Stimulated activated CD4-positive, alpha-beta T cell treated with anti-CD3 and anti-CD28 coated beads, TNF-alpha, amount 100 ng/mL, for 1 hour (primary cell): ENCODE measurements at regions not wholly inside any gene's neighbourhood (a gene's known extent, or its start where the extent isn't known, plus 50 kb on each side); places are given as distances from the start of the nearest gene placed in this dataset.

Source experiments
- DNase-seq, 3 donors: peaks; one replicate each; pipeline ENCODE4 v3.0.0-alpha.2; 2020; ENCODE audit warnings: low read depth in 3 of 3, low spot score in 1 of 3

GRCh38 chr10:126783806-126784557 lies 113.5 kb upstream of the C10orf90 start:
- DNase-seq, result no peak

- no peak for DNase-seq
These were observed 116.7 kb upstream of the C10orf90 start for GRCh38 chr10:126787201-126787600.

- no peak for DNase-seq
These were observed 109.9 kb upstream of the DOCK1 start for GRCh38 chr10:126795318-126795717.

GRCh38 chr10:126798649-126799048 lies 106.6 kb upstream of the DOCK1 start:
- DNase-seq, result no peak

GRCh38 chr10:126803394-126803793 lies 101.8 kb upstream of the DOCK1 start:
- DNase-seq, result no peak

GRCh38 chr10:126804396-126804795 lies 100.8 kb upstream of the DOCK1 start:
- DNase-seq, result no peak

GRCh38 chr10:126806498-126806897 lies 98.7 kb upstream of the DOCK1 start:
- DNase-seq, result no peak

- no peak for DNase-seq
These were observed 98.1 kb upstream of the DOCK1 start for GRCh38 chr10:126806991-126807702.

GRCh38 chr10:126808103-126808502 lies 97.1 kb upstream of the DOCK1 start:
- DNase-seq, result no peak

GRCh38 chr10:126813432-126813831 lies 91.8 kb upstream of the DOCK1 start:
- no peak for DNase-seq

- no peak for DNase-seq
These were observed 71.7 kb upstream of the DOCK1 start for GRCh38 chr10:126833542-126833941.

- no peak for DNase-seq
These were observed 69.2 kb upstream of the DOCK1 start for GRCh38 chr10:126836009-126836408.

- no peak for DNase-seq
These were observed 66.9 kb upstream of the DOCK1 start for GRCh38 chr10:126838316-126838715.

- no peak for DNase-seq
These were observed 66.0 kb upstream of the DOCK1 start for GRCh38 chr10:126839094-126839761.

- no peak for DNase-seq
These were observed 64.6 kb upstream of the DOCK1 start for GRCh38 chr10:126840576-126841135.

- no peak for DNase-seq
These were observed 63.8 kb upstream of the DOCK1 start for GRCh38 chr10:126841341-126841895.

GRCh38 chr10:126842356-126842755 lies 62.9 kb upstream of the DOCK1 start:
- DNase-seq, result no peak

- no peak for DNase-seq
These were observed 62.4 kb upstream of the DOCK1 start for GRCh38 chr10:126842836-126843235.

- no peak for DNase-seq
These were observed 61.8 kb upstream of the DOCK1 start for GRCh38 chr10:126843299-126843934.

GRCh38 chr10:126844406-126844805 lies 60.8 kb upstream of the DOCK1 start:
- DNase-seq, result no peak

GRCh38 chr10:126846469-126846868 lies 58.8 kb upstream of the DOCK1 start:
- DNase-seq, result no peak
